ENCODE measurements at regions not wholly inside any gene's neighbourhood (a gene's known extent, or its start where the extent isn't known, plus 50 kb on each side); places are given as distances from the start of the nearest gene placed in this dataset.

- TF ChIP-seq POLR2A (IDR thresholded peaks at IDR 0.05; ENCODE audit: low read depth, low read length) (no peak), POLR2AphosphoS5 (IDR thresholded peaks at IDR 0.05; ENCODE audit: insufficient read depth, low read depth, low read length) (no peak), MYC (IDR thresholded peaks at IDR 0.05; ENCODE audit: low read depth, low read length) (no peak), MAX (IDR thresholded peaks at IDR 0.05; ENCODE audit: insufficient read depth, insufficient read length) (no peak)
- TF ChIP-seq, protein P1, sequence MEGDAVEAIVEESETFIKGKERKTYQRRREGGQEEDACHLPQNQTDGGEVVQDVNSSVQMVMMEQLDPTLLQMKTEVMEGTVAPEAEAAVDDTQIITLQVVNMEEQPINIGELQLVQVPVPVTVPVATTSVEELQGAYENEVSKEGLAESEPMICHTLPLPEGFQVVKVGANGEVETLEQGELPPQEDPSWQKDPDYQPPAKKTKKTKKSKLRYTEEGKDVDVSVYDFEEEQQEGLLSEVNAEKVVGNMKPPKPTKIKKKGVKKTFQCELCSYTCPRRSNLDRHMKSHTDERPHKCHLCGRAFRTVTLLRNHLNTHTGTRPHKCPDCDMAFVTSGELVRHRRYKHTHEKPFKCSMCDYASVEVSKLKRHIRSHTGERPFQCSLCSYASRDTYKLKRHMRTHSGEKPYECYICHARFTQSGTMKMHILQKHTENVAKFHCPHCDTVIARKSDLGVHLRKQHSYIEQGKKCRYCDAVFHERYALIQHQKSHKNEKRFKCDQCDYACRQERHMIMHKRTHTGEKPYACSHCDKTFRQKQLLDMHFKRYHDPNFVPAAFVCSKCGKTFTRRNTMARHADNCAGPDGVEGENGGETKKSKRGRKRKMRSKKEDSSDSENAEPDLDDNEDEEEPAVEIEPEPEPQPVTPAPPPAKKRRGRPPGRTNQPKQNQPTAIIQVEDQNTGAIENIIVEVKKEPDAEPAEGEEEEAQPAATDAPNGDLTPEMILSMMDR (IDR thresholded peaks at IDR 0.05; ENCODE audit: extremely low read depth in 1 of 2, insufficient read depth in 1 of 2, low read depth in 1 of 2, low read length in 2 of 2): no peak
These were observed 1802.2 kb upstream of the PIK3C3 start for GRCh38 chr18:40152859-40153258.

Measured in endothelial cell of umbilical vein (primary cell).